Activated effector memory CD4-positive, alpha-beta T cell treated with Interleukin-2 at 50 U/mL for 16 hours (primary cell): ENCODE measurements at regions not wholly inside any gene's neighbourhood (a gene's known extent, or its start where the extent isn't known, plus 50 kb on each side); places are given as distances from the start of the nearest gene placed in this dataset.

Experiments used
- DNase-seq: peaks from one replicate; pipeline ENCODE4 v3.0.0-alpha.2; 2020

DNA sequence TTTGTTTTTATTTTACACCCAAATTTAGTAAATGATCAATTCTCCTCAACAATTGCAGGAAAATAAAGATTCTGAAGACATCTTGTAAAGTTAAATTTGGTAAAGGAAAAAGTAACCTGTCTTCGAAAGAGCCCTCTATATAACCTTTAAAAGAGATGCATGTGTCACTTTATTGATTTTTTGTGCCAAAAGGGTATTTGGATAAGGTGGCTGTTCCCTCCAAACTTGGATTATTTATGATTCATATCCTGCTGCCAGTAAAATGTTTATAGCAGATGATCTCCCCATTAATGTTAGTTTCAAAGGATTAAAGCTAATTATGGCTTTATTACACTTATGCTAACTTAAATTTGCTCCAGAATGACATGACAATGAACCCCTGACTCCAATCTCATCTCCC is 98.8 kb downstream of the DUSP6 start:
- DNase-seq: no peak

DNA sequence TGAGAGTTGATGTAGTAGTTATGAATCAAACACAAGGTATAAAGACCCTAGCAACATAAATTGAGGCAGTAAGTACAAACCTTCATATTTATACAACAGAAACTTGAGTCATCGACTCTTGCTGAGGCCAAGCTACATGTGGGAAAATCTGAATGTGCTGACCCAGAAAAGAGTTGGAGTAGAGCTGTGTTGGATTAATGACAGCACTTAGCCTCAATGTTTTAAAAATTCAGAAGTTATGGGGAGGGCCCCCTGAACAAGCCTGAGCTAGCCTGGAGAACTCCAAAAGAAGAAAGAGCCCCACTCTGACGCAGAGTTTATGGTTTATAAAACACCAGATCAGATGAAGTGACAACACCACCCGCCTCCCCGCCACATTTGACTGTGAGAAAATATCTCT is 100.0 kb downstream of the DUSP6 start:
- no peak for DNase-seq

DNA sequence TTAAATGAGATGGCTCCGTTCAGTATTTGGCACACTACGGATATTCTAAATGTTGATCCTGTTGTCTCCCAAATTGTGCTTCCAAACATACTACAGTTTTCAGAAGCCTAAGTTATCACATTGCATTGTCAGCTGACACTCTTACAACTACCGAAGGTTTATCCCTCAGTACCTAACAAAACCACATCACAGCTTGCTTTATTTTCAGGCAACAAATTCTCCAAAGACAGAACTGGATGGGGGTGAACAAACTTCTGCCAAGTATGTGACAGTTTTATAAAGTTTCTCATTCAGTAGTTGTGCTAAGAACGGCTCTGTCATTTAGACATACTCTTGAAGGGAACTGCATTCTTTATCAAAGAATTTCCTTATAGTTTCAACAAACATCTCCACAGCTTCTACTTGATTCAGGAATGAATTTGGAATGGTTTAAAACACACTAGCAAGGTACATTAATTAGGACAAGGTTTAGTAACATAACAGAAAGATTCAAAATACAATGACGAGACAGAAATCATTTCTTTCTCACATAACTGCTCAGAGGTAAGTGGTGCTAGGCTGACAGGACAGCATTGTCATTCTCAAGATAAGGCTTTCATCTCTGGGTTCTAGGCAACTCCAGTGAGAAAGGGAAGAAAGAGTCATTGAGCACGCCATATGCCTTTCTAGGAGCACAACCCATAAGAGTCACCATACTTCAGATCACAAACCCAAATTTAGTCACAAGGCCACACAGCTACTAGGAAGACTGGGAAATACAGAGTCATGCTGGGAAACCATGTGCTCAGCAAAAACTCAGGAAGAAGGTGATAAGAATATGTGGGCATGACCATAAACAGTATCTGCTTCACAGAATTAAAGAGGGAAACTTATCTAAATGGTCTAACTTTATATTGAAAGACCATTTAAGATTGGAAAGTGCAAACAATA is 100.7 kb downstream of the DUSP6 start:
- DNase-seq: no peak

DNA sequence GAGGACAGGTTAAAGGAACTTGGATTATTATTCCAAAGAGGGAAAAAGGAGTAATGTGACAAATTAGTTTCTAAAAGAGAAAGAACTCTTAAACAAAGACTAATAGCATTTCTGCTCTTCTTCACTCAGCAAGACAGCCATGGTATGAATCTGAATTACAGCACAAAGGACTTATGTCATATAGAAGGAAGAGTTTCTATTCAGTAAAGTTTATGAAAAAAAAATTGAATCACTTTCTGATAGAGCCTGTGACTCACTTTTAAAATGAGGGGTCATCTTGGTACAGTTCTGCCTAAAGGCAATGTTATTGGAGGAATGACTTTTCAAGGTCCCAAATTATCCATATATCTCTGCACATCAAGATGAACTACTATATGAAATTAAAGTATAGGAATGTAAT is 101.7 kb downstream of the DUSP6 start:
- DNase-seq: no peak

DNA sequence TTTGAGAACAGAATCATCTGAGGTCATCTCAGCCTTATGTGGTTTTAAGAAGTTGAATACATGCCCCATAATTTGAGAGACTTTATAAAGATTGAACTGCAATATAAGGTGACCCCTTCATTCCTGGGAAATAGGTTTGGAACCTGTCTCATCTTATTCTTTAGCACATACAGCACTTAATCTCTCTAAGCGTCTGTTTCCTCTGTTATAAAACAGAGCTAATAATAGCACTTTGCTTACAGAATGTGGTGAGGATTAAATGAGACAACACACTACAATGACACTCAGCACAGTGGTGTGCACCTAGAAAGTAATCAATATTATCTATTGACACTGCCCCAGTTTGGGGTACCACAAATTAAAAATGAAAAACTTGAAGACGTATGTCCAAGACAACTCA is 102.1 kb downstream of the DUSP6 start:
- no peak for DNase-seq

DNA sequence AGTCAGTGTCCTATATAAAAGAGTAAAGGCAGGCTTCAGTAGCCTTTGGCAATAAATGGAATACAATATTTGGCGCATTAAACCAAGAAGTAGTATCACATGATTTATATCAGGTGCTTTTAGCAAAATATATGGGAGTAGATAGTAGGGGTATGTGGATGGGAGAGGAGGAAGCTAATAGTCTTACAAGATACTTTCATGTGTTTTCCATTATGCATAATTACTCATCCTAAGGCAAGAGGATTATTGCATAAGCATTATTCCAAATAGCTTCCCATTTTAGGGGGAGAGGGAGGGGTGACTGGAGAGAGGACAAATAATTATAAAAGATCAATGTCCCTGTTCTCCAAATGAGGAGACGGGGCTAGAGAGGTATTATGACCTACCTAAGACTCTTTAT is 104.3 kb downstream of the DUSP6 start:
- no peak for DNase-seq

DNA sequence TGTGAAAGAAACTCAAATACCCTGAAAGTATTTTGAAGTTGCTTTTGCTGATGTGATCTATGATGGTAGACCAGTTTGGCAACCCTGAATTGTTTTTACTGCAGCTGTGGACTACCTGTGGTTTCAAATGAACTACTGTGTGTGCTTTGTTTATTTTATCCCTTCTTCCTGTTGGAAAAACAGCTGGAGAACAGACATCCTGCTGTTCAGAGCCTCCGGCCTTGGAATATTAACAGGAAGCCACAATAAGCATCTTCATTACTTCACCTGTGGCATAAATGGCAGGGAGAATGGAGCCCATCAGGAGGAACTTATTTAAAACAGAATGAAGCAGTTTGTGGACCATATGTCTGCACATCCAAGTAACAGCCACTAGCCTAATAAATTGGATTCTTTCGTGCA is 104.8 kb downstream of the DUSP6 start:
- DNase-seq: no peak

DNA sequence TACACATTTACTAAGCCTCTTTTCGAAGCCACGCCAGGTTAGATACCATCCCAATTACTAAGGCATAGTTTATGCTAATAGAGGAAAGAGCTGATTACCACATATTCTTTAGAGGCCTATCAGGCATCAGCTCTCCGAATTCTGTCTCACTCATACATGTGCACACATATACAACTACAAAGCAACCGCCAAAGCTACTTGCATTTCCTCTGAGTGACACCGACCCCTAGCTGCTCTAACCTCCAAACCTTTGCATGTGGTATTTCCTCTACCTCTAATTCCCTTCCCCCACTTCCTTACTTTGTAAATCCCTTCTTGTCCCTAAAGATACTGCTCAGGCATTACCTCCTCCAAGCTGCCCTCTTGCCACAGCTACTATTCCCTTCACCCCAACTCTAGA is 107.2 kb downstream of the DUSP6 start:
- peak; percentile 8 for DNase-seq

DNA sequence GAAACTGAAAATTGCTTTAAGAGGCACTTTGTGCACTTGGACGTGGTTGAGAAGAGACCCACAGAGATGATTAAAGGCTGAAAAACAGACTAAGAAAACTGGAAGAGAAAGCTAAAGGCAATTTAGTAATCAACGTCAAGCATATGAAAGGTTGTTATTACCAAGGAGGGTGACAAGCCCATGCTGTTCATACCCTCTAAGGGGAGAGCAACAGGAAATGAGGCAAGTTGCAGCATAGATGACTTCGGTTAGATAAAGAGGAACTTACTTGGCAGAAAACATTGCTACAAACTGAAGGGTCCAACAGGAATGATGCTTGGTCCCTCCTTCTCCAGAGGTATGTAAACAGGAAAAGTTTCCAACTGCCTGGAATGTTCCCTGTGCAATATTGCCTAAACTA is 107.8 kb downstream of the DUSP6 start:
- DNase-seq: no peak

DNA sequence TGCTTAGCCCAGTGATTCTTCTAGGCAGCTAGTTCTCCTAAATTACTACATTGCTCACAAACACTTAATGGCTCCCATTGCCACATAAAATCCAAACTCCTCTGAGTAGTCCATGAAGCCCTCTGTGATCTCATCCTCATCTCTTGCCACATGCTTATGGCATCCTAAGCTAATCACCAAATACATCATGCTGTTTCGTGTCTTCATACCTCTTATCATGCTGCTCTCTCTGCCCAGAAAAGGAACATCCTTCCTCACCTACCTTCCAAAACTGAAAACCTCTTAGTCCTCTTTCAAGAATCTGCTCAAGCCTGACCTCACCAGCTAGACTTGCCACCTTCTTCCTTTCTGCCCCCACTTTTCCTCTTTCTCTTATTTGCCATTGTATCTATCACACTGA is 108.5 kb downstream of the DUSP6 start:
- DNase-seq: no peak

DNA sequence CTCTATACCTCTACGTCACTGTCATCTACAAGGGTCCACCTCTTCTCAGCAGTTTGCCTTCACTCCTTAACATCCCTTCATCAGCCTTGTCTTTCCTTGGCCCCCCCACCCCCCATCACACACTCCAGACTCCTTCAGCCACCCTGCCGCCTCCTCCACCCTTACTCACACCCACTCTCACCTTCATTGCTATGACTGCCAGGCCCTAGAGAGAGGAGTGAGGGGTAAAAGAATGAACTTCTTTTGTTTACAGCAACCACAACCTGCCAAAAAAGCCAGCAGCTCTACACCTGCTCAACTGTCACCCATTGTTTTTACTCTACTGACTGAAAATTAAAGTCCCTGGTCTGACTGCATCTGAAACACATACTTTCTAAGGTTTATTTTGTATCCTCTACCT is 112.8 kb downstream of the DUSP6 start:
- DNase-seq: no peak

DNA sequence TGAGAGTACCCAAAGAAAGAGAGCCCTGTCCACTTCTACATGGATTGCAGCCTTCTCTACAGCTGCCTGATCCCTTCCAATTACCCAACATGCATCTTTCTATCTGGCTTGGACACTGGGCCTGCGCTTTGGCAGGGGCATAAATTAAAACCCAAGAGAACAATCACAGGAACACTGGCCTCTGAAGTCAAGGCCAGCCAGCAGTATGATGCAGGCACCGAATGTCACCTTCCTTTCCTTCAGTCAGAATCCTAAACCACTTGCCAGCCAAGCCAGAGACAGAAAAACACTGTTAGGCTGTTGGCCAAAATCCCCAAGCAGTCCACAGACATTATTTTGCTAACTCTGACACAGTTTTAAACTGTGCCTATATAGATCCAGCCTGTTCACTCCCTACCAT is 113.7 kb downstream of the DUSP6 start:
- DNase-seq: no peak

DNA sequence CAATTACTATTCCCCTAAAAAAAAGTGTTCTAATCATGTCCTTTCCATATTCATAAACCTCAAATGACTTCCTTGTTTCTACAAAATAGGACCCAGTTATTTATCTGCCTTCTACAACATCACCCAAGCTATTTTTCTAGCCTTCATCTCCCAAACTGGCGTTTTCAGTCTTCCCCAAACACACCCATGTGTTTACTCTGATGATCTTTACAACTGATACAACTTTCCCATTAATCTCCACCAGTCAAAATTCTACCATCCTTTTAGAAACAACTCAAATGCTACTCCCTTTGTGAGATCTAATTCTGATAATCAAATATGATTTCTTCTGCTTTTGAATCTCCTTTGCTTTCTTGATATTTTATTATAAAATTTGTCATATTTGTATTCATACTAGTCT is 114.5 kb downstream of the DUSP6 start:
- no peak for DNase-seq

DNA sequence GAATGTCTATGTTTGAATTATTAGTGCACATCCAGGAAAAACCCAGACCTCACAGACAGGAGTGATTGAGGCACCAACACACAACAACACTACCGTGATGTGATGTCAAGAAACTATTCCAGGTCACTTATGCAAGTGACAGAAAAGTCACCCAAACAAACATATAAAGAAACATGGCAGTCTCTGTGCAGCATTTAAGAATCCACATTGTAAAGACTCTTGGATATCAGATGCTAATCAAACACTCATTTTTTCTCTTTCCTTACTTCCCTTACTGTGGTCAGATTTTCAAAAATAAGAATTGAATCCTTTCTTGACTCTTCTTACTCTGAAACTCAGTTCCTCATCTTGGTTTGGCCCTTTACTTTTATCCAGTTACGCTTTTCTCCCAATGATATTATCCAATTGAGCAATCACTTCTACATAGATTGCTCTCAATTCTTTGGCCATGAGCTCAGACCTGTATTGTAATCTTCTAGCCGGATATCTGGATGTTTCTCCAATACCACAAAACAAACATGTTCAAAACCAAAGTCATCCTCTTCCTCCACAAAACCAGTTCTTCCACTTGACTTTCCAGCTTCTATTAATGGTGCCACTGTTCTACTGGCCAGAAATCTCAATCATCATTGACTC is 115.4 kb downstream of the DUSP6 start:
- no peak for DNase-seq

DNA sequence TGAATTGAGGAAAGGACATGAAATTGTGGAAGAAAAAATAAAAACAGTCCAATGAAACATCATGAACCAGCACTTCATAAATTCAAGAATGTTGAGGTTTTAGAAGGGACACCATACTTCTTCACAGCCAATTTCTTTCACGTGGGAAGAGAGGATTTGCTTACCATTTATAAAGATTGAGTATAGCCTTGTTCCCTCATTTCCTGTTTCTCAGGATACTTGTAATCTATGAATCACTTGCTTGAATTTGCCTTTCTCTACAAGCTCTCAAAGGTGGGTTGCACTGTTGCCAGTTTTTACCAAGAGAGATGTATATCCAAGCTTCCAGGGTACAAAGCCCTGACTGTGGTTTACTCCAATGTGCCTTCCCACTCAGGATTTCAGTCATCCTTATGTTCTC is 116.1 kb downstream of the DUSP6 start:
- DNase-seq: no peak

DNA sequence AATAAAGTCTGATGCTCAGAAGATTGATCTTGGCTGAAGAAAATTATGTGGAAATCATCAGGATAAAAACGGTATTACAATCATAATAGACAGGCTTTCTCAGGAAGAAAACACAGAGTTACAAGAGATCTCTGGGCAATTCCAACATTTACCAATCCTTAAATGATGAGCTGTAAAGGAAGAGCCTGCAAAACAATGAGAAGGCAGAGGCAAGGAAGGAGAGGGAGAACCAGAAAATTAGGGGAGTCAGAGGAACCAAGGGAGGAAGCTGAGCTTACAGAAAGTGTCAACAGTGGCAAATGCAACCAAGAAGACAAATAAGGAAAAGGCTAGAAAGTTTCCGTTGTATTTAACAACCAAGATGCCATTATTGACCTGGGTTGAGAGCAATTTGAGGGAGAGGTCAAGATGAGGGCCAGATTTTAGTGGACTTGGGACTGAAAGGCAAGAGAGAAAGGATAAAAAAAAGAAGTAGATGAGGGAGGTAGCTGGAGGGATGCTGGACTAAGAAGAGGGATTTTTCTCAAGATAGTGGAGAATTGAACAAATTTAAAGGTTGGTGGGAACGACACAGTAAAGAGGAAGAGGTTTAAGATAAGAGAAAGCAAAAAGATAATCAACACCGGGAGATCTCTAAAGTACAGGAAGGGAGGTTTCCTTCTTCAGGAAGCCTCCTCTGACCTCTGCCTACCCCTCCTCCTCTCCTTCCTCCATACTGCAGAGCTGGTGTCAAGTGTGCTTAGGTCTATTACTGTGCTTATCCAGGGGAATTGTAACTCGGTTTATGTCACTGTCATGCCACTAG is 116.9 kb downstream of the DUSP6 start:
- DNase-seq: no peak

DNA sequence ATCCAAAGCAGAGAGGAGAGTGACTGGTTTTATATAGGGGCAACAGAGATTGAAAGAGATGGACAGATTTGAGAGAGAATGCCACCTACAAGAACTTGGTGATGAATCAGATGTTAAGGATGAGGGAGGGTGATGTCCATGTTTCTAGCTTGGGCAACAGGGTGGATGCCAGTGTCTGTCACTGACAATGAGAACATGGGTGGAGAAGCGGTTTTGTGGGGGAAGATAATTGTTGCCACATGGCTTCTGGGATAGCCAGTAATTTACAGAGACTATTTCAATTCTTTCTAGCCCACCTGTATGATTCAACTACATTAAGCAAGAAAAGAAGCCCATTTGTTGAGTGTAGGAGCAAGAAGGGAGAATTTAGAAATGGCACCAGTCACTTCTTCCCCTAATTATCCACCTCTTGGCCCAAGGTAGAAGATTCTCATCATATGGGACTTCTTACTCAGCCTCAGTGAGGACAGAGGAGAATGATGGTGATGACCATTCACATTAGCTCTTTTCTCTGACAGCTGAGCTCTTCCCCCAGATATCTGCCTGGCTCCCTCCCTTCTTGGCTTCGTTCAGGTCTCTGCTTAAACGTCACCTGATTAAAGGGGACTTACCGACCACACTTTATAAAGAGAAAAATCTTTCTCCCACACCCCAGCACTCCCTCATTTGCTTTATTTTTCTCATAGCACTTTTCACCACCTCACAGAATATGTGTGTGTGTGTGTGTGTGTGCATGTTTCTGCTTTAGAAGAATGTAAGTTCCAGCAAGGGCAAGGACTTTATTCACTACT is 117.8 kb downstream of the DUSP6 start:
- no peak for DNase-seq

DNA sequence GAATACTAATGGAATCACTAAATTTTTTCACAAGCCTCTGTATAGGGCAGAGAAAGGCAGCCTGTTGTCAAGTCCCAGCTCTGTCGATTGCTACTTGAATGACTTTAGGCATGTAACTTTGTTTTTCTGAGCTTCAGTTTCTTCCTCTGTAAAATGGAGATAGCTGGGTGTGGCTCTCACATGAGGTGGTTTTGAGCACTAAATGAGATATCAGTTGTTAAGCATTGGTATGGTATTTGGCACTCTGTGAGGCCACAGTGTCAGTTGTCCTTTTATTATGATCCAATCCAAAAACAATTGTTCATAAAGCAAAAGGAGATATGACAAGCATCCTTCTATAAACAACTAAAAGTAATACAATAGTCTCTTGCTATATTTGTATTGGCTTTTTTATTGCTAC is 120.6 kb downstream of the DUSP6 start:
- no peak for DNase-seq

DNA sequence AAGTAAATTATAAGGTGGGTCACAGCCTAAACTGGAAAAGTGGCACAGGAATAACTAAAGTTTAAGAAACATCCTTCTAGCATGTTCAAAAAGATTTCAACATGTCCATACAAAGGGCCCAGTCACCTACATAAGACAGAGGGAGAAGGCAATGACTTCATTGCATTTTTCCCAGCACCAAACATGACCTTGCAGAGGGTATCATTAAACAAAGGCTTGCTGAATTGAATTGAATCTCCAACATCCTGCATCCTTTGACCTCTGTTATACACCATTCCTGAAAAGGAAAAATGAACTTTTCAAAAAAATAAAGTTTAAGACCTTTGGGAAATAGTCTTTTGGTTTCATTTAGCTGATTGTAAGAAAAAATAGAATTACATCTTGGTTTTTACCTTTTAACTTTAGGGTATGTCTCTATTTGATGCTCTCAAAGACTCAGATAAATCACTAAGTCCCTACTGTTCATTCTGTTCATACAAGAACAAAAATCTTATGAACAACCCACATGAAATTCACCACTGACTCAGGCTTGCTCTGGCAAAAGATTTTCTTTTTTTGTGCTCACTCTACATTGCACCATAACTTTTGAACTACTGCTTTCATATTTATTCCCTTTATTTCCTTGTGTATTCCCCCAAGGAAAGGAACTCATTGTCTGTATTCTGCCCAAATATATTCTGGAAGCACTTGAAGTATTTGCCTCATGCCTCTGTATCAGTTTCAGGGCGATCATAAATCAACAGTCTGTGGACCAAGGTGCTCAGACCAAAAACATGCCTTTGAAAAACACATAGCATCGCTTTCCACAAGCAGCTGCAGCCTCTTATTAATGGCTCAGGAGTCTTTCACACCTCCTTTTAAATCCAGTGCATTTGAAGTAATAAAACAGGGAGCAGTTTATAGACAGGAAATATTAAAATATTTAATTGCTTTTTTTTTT is 121.7 kb downstream of the DUSP6 start:
- DNase-seq: no peak

DNA sequence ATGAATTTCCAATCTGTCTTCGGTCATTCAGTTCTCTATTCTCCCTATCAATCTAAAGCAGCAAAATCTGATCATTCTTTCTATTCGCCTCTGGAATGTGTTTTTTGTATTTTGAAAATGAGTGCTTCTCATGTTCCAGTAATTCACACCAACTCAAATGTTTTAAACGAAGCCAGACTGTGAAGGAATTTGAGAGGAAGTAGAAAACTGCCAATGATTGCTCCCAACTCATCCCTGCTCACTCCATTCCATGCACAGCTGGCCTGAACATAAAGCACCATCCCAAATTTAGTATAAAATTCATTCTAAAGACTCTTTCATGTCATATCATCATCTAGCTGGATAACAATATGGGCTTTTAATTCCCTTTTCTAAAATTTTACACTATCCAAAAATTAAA is 123.8 kb downstream of the DUSP6 start:
- DNase-seq: no peak

DNA sequence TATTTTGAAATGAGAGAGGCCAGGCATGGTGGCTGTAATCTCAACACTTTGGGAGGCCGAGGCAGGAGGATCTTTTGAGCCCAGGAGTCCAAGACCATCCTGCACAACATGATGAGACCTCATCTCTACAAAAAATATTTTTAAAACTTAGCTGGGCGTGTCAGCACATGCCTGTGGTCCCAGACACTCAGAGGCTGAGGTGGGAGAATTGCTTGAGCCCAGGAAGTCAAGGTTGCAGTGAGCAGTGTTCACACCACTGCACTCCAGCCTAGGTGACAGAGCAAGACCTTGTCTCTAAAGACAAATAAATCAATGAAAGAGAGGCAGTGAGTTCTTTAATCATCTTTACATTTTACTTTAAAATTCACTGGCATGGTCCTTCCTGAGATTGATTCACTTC is 124.5 kb downstream of the DUSP6 start:
- no peak for DNase-seq
